ENCODE measurements at regions not wholly inside any gene's neighbourhood (a gene's known extent, or its start where the extent isn't known, plus 50 kb on each side); places are given as distances from the start of the nearest gene placed in this dataset.

GRCh38 chr9:129400971-129401622 is 219.8 kb downstream of the C9orf50 start:
- peaks cover 0 to 10% of the 10 kb centered on the region in 2 donors for H3K4me1 Mint-ChIP-seq
- Histone ChIP-seq H3K9me3 (ENCODE audit: control insufficient read depth, insufficient read depth, low read length) (no peaks in the 10 kb centered on the region), H3K4me1 (ENCODE audit: control insufficient read depth, insufficient read depth, low read length) (no peaks in the 10 kb centered on the region), H3K27me3 (ENCODE audit: control insufficient read depth, insufficient read depth, low read length) (no peaks in the 10 kb centered on the region), H3K36me3 (ENCODE audit: control insufficient read depth, insufficient read depth, low read length) (no peaks in the 10 kb centered on the region), H3K4me3 (ENCODE audit: low read length) (no peak overlapping the region), H3K27ac (ENCODE audit: low read length) (no peak overlapping the region)
- no peak for ATAC-seq
- 93% methylated on average over 15 of the region's 17 CpGs for WGBS (ENCODE audit: insufficient coverage)
- no peak overlapping the region for H3K27ac Mint-ChIP-seq
- intact Hi-C loops (cut with micrococcal nuclease) = no loop called here
- no peaks in the 10 kb centered on the region for H3K36me3 Mint-ChIP-seq
- no peaks in the 10 kb centered on the region for H3K9me3 Mint-ChIP-seq
- no peak for DNase-seq
- H3K4me3 Mint-ChIP-seq = no peak overlapping the region
- no peak for TF ChIP-seq CTCF (IDR thresholded peaks at IDR 0.05)
- H3K27me3 Mint-ChIP-seq (ENCODE audit: low read depth in 2 of 2) = peaks cover 0 to 7% of the 10 kb centered on the region in 2 donors

DNA sequence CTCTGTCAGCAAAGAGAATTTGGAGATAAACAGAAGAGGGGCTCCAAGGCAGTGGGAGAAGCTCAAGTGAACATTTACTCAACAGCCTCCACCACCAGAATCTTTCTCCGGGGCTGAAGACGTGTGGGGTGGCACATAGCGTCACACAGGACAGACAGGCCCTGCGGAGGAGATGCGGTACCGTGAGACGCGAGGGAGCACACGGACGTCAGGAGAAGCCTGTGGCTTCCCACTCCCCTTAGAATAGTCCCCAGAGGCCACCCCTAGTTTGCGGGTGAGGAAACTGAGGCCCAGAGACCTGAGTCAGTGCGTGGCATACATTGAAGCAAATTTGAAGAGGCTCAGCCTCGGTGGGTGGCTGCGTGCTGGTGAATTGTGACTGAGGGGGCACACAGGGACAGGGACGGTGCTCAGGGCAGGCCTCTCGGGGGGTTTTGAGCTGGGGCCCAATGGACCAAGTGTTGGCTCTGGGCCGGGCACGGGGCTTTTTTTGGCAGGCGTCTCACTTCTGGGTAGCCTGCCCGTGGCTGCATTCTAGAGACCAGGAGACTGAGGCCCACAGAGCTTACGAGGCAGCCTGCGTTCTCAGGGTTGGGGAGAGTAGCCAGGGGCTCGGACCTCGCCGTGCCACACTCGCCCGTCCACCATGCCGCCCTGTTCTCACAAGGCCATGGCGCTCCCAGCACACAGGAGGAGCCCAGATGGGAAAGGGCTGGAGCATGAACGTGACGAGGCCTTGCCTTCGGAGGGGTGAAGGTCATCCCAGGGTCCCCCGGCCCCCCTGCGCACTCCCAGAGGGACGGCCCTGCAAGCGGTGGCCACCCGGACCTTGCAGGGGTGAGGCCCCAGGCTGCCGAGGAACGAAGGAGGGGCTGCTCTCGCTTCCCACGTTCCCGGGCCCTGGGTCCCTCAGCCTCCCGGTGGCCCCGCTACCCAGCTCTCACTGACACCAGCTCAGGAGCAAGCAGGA is 220.6 kb downstream of the C9orf50 start:
- H3K9me3 Mint-ChIP-seq = no peaks in the 10 kb centered on the region
- peaks cover 0 to 9% of the 10 kb centered on the region in 2 donors for H3K4me1 Mint-ChIP-seq
- H3K4me3 Mint-ChIP-seq = no peak overlapping the region
- H3K4me3 ChIP-seq (ENCODE audit: low read length) = no peak overlapping the region
- no peaks in the 10 kb centered on the region for H3K27me3 ChIP-seq (ENCODE audit: control insufficient read depth, insufficient read depth, low read length)
- no peaks in the 10 kb centered on the region for H3K9me3 ChIP-seq (ENCODE audit: control insufficient read depth, insufficient read depth, low read length)
- ATAC-seq = no peak
- no peak for TF ChIP-seq CTCF (IDR thresholded peaks at IDR 0.05)
- no peaks in the 10 kb centered on the region for H3K36me3 Mint-ChIP-seq
- intact Hi-C loops (cut with micrococcal nuclease) = no loop called here
- H3K27me3 Mint-ChIP-seq (ENCODE audit: low read depth in 2 of 2) = peaks cover 0 to 7% of the 10 kb centered on the region in 2 donors
- H3K27ac Mint-ChIP-seq = no peak overlapping the region
- no peak overlapping the region for H3K27ac ChIP-seq (ENCODE audit: low read length)
- H3K4me1 ChIP-seq (ENCODE audit: control insufficient read depth, insufficient read depth, low read length) = no peaks in the 10 kb centered on the region
- H3K36me3 ChIP-seq (ENCODE audit: control insufficient read depth, insufficient read depth, low read length) = no peaks in the 10 kb centered on the region
- 90% methylated on average over 44 of the region's 44 CpGs for WGBS (ENCODE audit: insufficient coverage)
- no peak for DNase-seq

DNA sequence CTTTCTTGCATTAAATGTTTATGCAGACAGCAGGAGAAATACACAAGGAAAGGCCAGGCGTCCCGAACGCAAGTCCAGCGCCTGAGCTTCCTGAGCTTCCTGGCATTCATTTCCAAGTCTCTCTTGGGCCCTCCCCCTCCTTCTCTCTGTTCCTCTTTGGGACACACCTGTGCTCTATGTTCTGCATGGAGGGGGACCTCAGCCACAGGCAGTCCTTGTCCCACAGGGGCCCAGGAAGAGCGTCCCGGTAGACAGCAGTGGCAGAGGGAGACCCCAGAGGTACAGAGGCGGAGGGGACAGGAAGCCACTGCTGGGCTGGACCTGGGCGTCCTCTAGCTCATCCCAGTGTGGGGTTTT is 221.3 kb downstream of the C9orf50 start:
- H3K27me3 ChIP-seq (ENCODE audit: control insufficient read depth, insufficient read depth, low read length) = no peaks in the 10 kb centered on the region
- ATAC-seq (no peak), DNase-seq (no peak)
- Mint-ChIP-seq H3K4me1 (peaks cover 0 to 9% of the 10 kb centered on the region in 2 donors), H3K9me3 (no peaks in the 10 kb centered on the region), H3K27me3 (ENCODE audit: low read depth in 2 of 2) (peaks cover 0 to 7% of the 10 kb centered on the region in 2 donors), H3K27ac (no peak overlapping the region), H3K36me3 (no peaks in the 10 kb centered on the region), H3K4me3 (no peak overlapping the region)
- no peak overlapping the region for H3K27ac ChIP-seq (ENCODE audit: low read length)
- no peaks in the 10 kb centered on the region for H3K36me3 ChIP-seq (ENCODE audit: control insufficient read depth, insufficient read depth, low read length)
- no peak for TF ChIP-seq CTCF (IDR thresholded peaks at IDR 0.05)
- no peaks in the 10 kb centered on the region for H3K4me1 ChIP-seq (ENCODE audit: control insufficient read depth, insufficient read depth, low read length)
- H3K9me3 ChIP-seq (ENCODE audit: control insufficient read depth, insufficient read depth, low read length) = no peaks in the 10 kb centered on the region
- intact Hi-C loops (cut with micrococcal nuclease) = no loop called here
- no peak overlapping the region for H3K4me3 ChIP-seq (ENCODE audit: low read length)
- 50% methylated on average over 8 of the region's 8 CpGs for WGBS (ENCODE audit: insufficient coverage)

Data from natural killer cell (primary cell).